ENCODE measurements at regions not wholly inside any gene's neighbourhood (a gene's known extent, or its start where the extent isn't known, plus 50 kb on each side); places are given as distances from the start of the nearest gene placed in this dataset.

DNA sequence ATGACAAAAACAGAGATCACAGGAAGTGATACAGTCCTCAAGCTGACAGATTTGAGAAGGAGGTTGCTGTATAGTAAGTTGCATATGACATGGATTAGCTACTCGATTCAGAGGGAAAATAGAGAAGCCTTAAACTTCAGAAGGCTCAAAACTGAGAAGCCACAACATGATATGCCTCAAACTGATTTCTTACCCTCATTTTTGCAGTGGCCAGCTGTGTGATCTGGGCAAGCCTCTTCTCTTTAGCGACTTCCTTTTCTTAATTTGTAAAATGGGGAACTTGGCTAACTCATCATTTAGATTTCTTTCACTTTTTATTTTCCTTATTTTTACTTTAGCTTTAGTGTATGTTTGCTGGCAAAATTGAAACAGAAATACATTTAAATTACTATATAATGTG, 421.1 kb downstream of the KIF4B start:
- Histone ChIP-seq H3K27me3 (ENCODE audit: control insufficient read depth in 4 of 4, insufficient read depth in 4 of 4, low read length in 3 of 4) (no peaks in the 10 kb centered on the region), H3K9me3 (ENCODE audit: control insufficient read depth in 4 of 4, low read length in 3 of 4) (no peaks in the 10 kb centered on the region), H3K4me3 (ENCODE audit: low read depth in 1 of 3, low read length in 3 of 3) (no peak overlapping the region), H3K27ac (ENCODE audit: low read depth in 1 of 2, low read length in 2 of 2) (no peak overlapping the region), H3K4me1 (ENCODE audit: control insufficient read depth in 4 of 4, insufficient read depth in 4 of 4, low read length in 3 of 4) (no peaks in the 10 kb centered on the region), H3K36me3 (ENCODE audit: control insufficient read depth in 4 of 4, insufficient read depth in 3 of 4, low read depth in 1 of 4, low read length in 3 of 4) (no peaks in the 10 kb centered on the region), H3K9ac (ENCODE audit: low read depth in 1 of 2, low read length in 2 of 2) (no peak overlapping the region)
- no peak for TF ChIP-seq GABPA (IDR thresholded peaks at IDR 0.05 in 1 of 2, conservative IDR thresholded peaks at IDR 0.05 in 1 of 2)
- no peak for TF ChIP-seq YY1 (IDR thresholded peaks at IDR 0.05)
- TF ChIP-seq HNF4A (conservative IDR thresholded peaks at IDR 0.05) = no peak
- TF ChIP-seq EGR1 (IDR thresholded peaks at IDR 0.05; ENCODE audit: low read depth in 2 of 2) = no peak
- TF ChIP-seq, protein P1, sequence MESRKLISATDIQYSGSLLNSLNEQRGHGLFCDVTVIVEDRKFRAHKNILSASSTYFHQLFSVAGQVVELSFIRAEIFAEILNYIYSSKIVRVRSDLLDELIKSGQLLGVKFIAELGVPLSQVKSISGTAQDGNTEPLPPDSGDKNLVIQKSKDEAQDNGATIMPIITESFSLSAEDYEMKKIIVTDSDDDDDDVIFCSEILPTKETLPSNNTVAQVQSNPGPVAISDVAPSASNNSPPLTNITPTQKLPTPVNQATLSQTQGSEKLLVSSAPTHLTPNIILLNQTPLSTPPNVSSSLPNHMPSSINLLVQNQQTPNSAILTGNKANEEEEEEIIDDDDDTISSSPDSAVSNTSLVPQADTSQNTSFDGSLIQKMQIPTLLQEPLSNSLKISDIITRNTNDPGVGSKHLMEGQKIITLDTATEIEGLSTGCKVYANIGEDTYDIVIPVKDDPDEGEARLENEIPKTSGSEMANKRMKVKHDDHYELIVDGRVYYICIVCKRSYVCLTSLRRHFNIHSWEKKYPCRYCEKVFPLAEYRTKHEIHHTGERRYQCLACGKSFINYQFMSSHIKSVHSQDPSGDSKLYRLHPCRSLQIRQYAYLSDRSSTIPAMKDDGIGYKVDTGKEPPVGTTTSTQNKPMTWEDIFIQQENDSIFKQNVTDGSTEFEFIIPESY (IDR thresholded peaks at IDR 0.05) = no peak
- TF ChIP-seq RXRA (IDR thresholded peaks at IDR 0.05) = no peak
- no peak for TF ChIP-seq JUND (IDR thresholded peaks at IDR 0.05)
- TF ChIP-seq FOXA1 (IDR thresholded peaks at IDR 0.05) = no peak
- TF ChIP-seq, protein P2, sequence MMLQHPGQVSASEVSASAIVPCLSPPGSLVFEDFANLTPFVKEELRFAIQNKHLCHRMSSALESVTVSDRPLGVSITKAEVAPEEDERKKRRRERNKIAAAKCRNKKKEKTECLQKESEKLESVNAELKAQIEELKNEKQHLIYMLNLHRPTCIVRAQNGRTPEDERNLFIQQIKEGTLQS (IDR thresholded peaks at IDR 0.05) = no peak
- TF ChIP-seq, protein P3, sequence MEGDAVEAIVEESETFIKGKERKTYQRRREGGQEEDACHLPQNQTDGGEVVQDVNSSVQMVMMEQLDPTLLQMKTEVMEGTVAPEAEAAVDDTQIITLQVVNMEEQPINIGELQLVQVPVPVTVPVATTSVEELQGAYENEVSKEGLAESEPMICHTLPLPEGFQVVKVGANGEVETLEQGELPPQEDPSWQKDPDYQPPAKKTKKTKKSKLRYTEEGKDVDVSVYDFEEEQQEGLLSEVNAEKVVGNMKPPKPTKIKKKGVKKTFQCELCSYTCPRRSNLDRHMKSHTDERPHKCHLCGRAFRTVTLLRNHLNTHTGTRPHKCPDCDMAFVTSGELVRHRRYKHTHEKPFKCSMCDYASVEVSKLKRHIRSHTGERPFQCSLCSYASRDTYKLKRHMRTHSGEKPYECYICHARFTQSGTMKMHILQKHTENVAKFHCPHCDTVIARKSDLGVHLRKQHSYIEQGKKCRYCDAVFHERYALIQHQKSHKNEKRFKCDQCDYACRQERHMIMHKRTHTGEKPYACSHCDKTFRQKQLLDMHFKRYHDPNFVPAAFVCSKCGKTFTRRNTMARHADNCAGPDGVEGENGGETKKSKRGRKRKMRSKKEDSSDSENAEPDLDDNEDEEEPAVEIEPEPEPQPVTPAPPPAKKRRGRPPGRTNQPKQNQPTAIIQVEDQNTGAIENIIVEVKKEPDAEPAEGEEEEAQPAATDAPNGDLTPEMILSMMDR (IDR thresholded peaks at IDR 0.05; ENCODE audit: low read depth, low read length, missing input control) = no peak
- TF ChIP-seq TAF1 (conservative IDR thresholded peaks at IDR 0.05) = no peak
- 77% methylated on average over 2 of the region's 2 CpGs for WGBS
- DNase-seq (ENCODE audit: low spot score) = no peak

DNA sequence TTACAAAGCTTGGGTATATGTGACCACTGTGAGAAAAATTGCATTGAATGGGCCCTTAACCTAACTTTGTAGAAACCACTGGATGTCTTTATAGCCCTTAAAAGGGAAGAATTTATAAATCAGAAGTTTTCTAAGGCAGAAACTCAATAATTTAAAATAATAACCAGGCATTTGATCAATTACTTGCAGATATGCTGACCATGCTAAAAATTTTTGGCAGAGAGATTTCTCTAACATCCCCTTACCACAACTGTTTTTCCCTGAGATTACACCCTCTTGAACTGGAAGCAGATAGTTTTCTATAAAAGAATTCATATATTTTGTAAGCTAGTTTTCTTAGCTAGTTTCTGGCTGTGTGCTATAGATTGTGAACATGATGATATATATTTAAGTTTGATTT, 428.3 kb downstream of the KIF4B start:
- H3K27me3 ChIP-seq (ENCODE audit: control insufficient read depth in 4 of 4, insufficient read depth in 4 of 4, low read length in 3 of 4) = no peaks in the 10 kb centered on the region
- no peaks in the 10 kb centered on the region for H3K4me1 ChIP-seq (ENCODE audit: control insufficient read depth in 4 of 4, insufficient read depth in 4 of 4, low read length in 3 of 4)
- no peak for TF ChIP-seq JUND (IDR thresholded peaks at IDR 0.05)
- H3K4me3 ChIP-seq (ENCODE audit: low read depth in 1 of 3, low read length in 3 of 3) = no peak overlapping the region
- H3K9me3 ChIP-seq (ENCODE audit: control insufficient read depth in 4 of 4, low read length in 3 of 4) = no peaks in the 10 kb centered on the region
- H3K27ac ChIP-seq (ENCODE audit: low read depth in 1 of 2, low read length in 2 of 2) = no peak overlapping the region
- no peak for DNase-seq (ENCODE audit: low spot score)
- H3K9ac ChIP-seq (ENCODE audit: low read depth in 1 of 2, low read length in 2 of 2) = no peak overlapping the region
- no peaks in the 10 kb centered on the region for H3K36me3 ChIP-seq (ENCODE audit: control insufficient read depth in 4 of 4, insufficient read depth in 3 of 4, low read depth in 1 of 4, low read length in 3 of 4)

DNA sequence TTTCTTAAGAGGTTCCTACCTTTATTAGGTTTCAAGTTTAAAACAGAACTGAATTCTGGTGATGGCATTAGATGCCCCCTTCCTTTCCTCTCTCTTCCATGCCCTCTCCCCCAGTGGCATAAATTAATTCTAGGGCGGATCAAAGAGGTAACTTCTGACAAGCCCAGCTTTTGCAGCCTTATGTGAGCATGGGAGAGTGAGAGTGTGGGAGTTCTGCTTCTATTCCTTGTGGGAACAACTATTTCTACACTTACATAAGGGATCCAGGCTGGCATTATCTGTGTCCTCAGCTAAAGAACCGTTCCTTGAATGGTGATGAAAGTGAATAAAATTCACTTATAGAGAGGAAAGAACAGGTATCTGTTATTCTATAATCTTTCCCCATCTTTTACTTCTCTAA, 437.6 kb downstream of the KIF4B start:
- WGBS = 83% methylated on average over 2 of the region's 2 CpGs
- DNase-seq (ENCODE audit: low spot score) = no peak
- Histone ChIP-seq H3K4me3 (ENCODE audit: low read depth in 1 of 3, low read length in 3 of 3) (no peak overlapping the region), H3K27ac (ENCODE audit: low read depth in 1 of 2, low read length in 2 of 2) (no peak overlapping the region), H3K9ac (ENCODE audit: low read depth in 1 of 2, low read length in 2 of 2) (no peak overlapping the region), H3K36me3 (ENCODE audit: control insufficient read depth in 4 of 4, insufficient read depth in 3 of 4, low read depth in 1 of 4, low read length in 3 of 4) (no peaks in the 10 kb centered on the region), H3K27me3 (ENCODE audit: control insufficient read depth in 4 of 4, insufficient read depth in 4 of 4, low read length in 3 of 4) (no peaks in the 10 kb centered on the region), H3K4me1 (ENCODE audit: control insufficient read depth in 4 of 4, insufficient read depth in 4 of 4, low read length in 3 of 4) (peaks cover 0 to 11% (median 5%) of the 10 kb centered on the region in 4 donors), H3K9me3 (ENCODE audit: control insufficient read depth in 4 of 4, low read length in 3 of 4) (no peaks in the 10 kb centered on the region)
- TF ChIP-seq YY1 (IDR thresholded peaks at IDR 0.05) (no peak), EGR1 (IDR thresholded peaks at IDR 0.05; ENCODE audit: low read depth in 2 of 2) (no peak), GABPA (IDR thresholded peaks at IDR 0.05 in 1 of 2, conservative IDR thresholded peaks at IDR 0.05 in 1 of 2) (no peak), TAF1 (conservative IDR thresholded peaks at IDR 0.05) (no peak), FOXA2 (IDR thresholded peaks at IDR 0.05) (no peak), RXRA (IDR thresholded peaks at IDR 0.05) (no peak), RAD21 (IDR thresholded peaks at IDR 0.05) (no peak), HNF4G (IDR thresholded peaks at IDR 0.05) (no peak), NR2F2 (IDR thresholded peaks at IDR 0.05) (no peak), JUND (IDR thresholded peaks at IDR 0.05) (no peak), FOXA1 (IDR thresholded peaks at IDR 0.05) (no peak), HNF4A (conservative IDR thresholded peaks at IDR 0.05) (no peak)
- TF ChIP-seq, protein P4, sequence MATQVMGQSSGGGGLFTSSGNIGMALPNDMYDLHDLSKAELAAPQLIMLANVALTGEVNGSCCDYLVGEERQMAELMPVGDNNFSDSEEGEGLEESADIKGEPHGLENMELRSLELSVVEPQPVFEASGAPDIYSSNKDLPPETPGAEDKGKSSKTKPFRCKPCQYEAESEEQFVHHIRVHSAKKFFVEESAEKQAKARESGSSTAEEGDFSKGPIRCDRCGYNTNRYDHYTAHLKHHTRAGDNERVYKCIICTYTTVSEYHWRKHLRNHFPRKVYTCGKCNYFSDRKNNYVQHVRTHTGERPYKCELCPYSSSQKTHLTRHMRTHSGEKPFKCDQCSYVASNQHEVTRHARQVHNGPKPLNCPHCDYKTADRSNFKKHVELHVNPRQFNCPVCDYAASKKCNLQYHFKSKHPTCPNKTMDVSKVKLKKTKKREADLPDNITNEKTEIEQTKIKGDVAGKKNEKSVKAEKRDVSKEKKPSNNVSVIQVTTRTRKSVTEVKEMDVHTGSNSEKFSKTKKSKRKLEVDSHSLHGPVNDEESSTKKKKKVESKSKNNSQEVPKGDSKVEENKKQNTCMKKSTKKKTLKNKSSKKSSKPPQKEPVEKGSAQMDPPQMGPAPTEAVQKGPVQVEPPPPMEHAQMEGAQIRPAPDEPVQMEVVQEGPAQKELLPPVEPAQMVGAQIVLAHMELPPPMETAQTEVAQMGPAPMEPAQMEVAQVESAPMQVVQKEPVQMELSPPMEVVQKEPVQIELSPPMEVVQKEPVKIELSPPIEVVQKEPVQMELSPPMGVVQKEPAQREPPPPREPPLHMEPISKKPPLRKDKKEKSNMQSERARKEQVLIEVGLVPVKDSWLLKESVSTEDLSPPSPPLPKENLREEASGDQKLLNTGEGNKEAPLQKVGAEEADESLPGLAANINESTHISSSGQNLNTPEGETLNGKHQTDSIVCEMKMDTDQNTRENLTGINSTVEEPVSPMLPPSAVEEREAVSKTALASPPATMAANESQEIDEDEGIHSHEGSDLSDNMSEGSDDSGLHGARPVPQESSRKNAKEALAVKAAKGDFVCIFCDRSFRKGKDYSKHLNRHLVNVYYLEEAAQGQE (IDR thresholded peaks at IDR 0.05) = no peak
- TF ChIP-seq, protein P3 (IDR thresholded peaks at IDR 0.05; ENCODE audit: low read depth, low read length, missing input control) = no peak
- TF ChIP-seq, protein P5, sequence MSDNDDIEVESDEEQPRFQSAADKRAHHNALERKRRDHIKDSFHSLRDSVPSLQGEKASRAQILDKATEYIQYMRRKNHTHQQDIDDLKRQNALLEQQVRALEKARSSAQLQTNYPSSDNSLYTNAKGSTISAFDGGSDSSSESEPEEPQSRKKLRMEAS (IDR thresholded peaks at IDR 0.05) = no peak

Measured in liver (tissue), 8 donors.